K562 (cell line): ENCODE measurements at regions not wholly inside any gene's neighbourhood (a gene's known extent, or its start where the extent isn't known, plus 50 kb on each side); places are given as distances from the start of the nearest gene placed in this dataset.

Experiments used
- FOXO4 ChIP-seq: fragments of 450-650 bp; formaldehyde crosslinking; IDR thresholded peaks from 2 replicates; pipeline ENCODE4 v1.4.0; 2020; ENCODE audit warnings: mild to moderate bottlenecking, moderate library complexity
- RREB1 ChIP-seq: fragments of 250-450 bp; sonication (Bioruptor Pico); IDR thresholded peaks from 2 replicates; pipeline ENCODE4 v1.4.0; 2020
- STAT5A ChIP-seq: IDR thresholded peaks from 2 replicates; pipeline ENCODE4 v1.6.1; 2012; ENCODE audit warnings: low read length, inconsistent platforms, borderline replicate concordance
- STAT5B ChIP-seq: fragments of 250-450 bp; sonication (Bioruptor Pico); IDR thresholded peaks from 2 replicates; pipeline ENCODE4 v1.8.0; 2021; ENCODE audit warnings: mild to moderate bottlenecking, inconsistent platforms
- TCF3 ChIP-seq: sonication (generic); formaldehyde crosslinking; IDR thresholded peaks from 2 replicates; pipeline ENCODE4 v1.4.0; 2020; ENCODE audit warnings: mild to moderate bottlenecking, missing genetic modification reagents
- TFAP4 ChIP-seq: sonication (generic); formaldehyde crosslinking; IDR thresholded peaks from 2 replicates; pipeline ENCODE4 v1.8.0; 2022; ENCODE audit warnings: missing genetic modification reagents, mild to moderate bottlenecking, moderate library complexity, borderline replicate concordance
- ZNF444 ChIP-seq: fragments of 250-450 bp; sonication (Bioruptor Pico); IDR thresholded peaks from 2 replicates; pipeline ENCODE4 v1.4.0; 2020; ENCODE audit warnings: mild to moderate bottlenecking, moderate library complexity
- TF ChIP-seq, protein P1 (sequence below), 2 experiments: fragments of 450-650 bp in 1 of 2; sonication (generic) in 1 of 2; formaldehyde crosslinking in 1 of 2; IDR thresholded peaks; 2 replicates each; pipeline versions ENCODE4 v1.7.1 to v1.9.0; 2016 to 2022; ENCODE audit warnings: inconsistent platforms in 1 of 2, mild to moderate bottlenecking in 1 of 2, missing genetic modification reagents in 1 of 2
- TF ChIP-seq, protein P2 (sequence below): fragments of 450-650 bp; formaldehyde crosslinking; IDR thresholded peaks from 2 replicates; pipeline ENCODE4 v1.4.0; 2020; ENCODE audit warnings: mild to moderate bottlenecking

- TF ChIP-seq TFAP4 (no peak), ZNF444 (CRISPR knock-in tag) (no peak), STAT5A (peak; percentile 23; the same call in 1 of the 2 replicates), FOXO4 (no peak), STAT5B (CRISPR knock-in tag) (no peak), TCF3 (CRISPR knock-in tag) (0 out of 2 replicates have a peak, but pooled peaks have one; percentile 16), RREB1 (CRISPR knock-in tag) (no peak)
- TF ChIP-seq, protein P1, sequence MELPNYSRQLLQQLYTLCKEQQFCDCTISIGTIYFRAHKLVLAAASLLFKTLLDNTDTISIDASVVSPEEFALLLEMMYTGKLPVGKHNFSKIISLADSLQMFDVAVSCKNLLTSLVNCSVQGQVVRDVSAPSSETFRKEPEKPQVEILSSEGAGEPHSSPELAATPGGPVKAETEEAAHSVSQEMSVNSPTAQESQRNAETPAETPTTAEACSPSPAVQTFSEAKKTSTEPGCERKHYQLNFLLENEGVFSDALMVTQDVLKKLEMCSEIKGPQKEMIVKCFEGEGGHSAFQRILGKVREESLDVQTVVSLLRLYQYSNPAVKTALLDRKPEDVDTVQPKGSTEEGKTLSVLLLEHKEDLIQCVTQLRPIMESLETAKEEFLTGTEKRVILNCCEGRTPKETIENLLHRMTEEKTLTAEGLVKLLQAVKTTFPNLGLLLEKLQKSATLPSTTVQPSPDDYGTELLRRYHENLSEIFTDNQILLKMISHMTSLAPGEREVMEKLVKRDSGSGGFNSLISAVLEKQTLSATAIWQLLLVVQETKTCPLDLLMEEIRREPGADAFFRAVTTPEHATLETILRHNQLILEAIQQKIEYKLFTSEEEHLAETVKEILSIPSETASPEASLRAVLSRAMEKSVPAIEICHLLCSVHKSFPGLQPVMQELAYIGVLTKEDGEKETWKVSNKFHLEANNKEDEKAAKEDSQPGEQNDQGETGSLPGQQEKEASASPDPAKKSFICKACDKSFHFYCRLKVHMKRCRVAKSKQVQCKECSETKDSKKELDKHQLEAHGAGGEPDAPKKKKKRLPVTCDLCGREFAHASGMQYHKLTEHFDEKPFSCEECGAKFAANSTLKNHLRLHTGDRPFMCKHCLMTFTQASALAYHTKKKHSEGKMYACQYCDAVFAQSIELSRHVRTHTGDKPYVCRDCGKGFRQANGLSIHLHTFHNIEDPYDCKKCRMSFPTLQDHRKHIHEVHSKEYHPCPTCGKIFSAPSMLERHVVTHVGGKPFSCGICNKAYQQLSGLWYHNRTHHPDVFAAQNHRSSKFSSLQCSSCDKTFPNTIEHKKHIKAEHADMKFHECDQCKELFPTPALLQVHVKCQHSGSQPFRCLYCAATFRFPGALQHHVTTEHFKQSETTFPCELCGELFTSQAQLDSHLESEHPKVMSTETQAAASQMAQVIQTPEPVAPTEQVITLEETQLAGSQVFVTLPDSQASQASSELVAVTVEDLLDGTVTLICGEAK (IDR thresholded peaks at IDR 0.05), result no peak
- TF ChIP-seq, protein P1 (CRISPR knock-in tag; IDR thresholded peaks at IDR 0.05), result no peak
- TF ChIP-seq, protein P2, sequence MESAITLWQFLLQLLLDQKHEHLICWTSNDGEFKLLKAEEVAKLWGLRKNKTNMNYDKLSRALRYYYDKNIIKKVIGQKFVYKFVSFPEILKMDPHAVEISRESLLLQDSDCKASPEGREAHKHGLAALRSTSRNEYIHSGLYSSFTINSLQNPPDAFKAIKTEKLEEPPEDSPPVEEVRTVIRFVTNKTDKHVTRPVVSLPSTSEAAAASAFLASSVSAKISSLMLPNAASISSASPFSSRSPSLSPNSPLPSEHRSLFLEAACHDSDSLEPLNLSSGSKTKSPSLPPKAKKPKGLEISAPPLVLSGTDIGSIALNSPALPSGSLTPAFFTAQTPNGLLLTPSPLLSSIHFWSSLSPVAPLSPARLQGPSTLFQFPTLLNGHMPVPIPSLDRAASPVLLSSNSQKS (CRISPR knock-in tag), result no peak
- TF ChIP-seq, all 486 proteins: peak for 6
These were observed 2594.3 kb downstream of the ARAP2 start (continued) for GRCh38 chr4:33650036-33650435.
